Pancreas (tissue), 10 donors: ENCODE measurements at regions not wholly inside any gene's neighbourhood (a gene's known extent, or its start where the extent isn't known, plus 50 kb on each side); places are given as distances from the start of the nearest gene placed in this dataset.

Experiments
- ATAC-seq, 4 donors: fragments of 200-7000 bp; cut with Tn5 transposase; one replicate each; pipeline versions ENCODE4 v1.8.0 to v1.9.1; 2020; ENCODE audit warnings: mild to moderate bottlenecking in 4 of 4, moderate library complexity in 4 of 4
- DNase-seq, 6 donors: peaks; one replicate each; pipeline ENCODE4 v3.0.0-alpha.2; 2020
- FAIRE-seq: peaks from 2 replicates; lab custom pipeline; 2012; peaks lifted over from hg19 to GRCh38; lab: Jason Lieb, UNC
- H3K27ac ChIP-seq, 4 donors: fragments of 200-600 bp; sonication (generic); 1 replicate in 3 of 4; 2 replicates in 1 of 4; pipeline versions ENCODE4 v1.5.0 to v1.8.0; 2020
- H3K27me3 ChIP-seq, 4 donors: fragments of 200-600 bp; one replicate each; pipeline ENCODE4 v1.8.0; 2021
- H3K36me3 ChIP-seq, 3 donors: fragments of 200-600 bp; sonication (generic) in 1 of 3; one replicate each; pipeline versions ENCODE4 v1.5.0 to v1.8.0; 2020 to 2021
- H3K4me1 ChIP-seq, 3 donors: fragments of 200-600 bp; one replicate each; pipeline ENCODE4 v1.8.0; 2021
- H3K4me3 ChIP-seq, 4 donors: fragments of 200-600 bp; sonication (generic) in 2 of 4; one replicate each; pipeline versions ENCODE4 v1.5.0 to v1.8.0; 2020 to 2021
- H3K9me3 ChIP-seq, 4 donors: fragments of 200-600 bp; one replicate each; pipeline ENCODE4 v1.8.0; 2021
- WGBS, 2 donors: extraction: QIAGEN DNeasy Blood & Tissue Kit; methylation state at CpG; one replicate each; pipeline ENCODE4 v1.1.7; 2013; 5-methylcytosine and 5-hydroxymethylcytosine counted together
- intact Hi-C, 3 donors: fragments of 100-400 bp; cut with DNase I; formaldehyde crosslinking; loops; one replicate each; pipeline versions ENCODE4 v1.11.1 to v1.14.2; 2022
- TF ChIP-seq, protein P1 (sequence below), 4 donors: fragments of 200-600 bp; sonication (generic) in 3 of 4; IDR thresholded peaks; one replicate each; pipeline versions ENCODE4 v1.5.0 to v1.8.0; 2021; ENCODE audit warnings: antibody characterized with exemption in 4 of 4
- donor health status: healthy with polysubstance abuse.
- donor health status: DM: no; HTN: no; CAD: no; lungs with moderate emphysema.
- donor health status: DM: no; HTN: no; CAD: no.
- donor health status: control.
- donor health status: control.
- donor health status: Bipolar disorder and iron deficiency.
- donor health status: DM: yes; HTN: yes; CAD: no.
- donor health status: DM: no; HTN: no; CAD: no.
- donor health status: DM: no; HTN: no; CAD: no.
- donor health status: DM: yes; HTN: yes; CAD: no.

DNA sequence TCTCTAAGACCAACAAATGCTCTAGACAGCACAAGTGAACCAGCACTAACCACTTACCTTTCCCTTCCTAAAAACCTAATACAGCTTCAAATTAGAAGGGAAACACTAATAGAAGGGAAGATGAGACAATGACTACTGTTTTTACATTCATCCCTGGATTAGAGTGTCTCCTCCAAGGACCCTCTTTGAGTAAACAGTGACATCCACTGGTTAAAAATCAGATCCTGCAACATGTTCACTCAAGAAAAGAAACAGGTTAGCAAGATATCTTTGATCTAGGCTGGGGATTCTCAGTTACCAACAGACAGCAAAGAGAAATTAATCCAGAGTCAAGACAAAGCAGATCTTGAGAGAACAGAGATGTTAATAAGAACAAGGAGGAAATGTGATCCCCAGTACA is 177.7 kb upstream of the GHITM start:
- intact Hi-C loops: no loop called here
- DNase-seq: no peak
- TF ChIP-seq, protein P1, sequence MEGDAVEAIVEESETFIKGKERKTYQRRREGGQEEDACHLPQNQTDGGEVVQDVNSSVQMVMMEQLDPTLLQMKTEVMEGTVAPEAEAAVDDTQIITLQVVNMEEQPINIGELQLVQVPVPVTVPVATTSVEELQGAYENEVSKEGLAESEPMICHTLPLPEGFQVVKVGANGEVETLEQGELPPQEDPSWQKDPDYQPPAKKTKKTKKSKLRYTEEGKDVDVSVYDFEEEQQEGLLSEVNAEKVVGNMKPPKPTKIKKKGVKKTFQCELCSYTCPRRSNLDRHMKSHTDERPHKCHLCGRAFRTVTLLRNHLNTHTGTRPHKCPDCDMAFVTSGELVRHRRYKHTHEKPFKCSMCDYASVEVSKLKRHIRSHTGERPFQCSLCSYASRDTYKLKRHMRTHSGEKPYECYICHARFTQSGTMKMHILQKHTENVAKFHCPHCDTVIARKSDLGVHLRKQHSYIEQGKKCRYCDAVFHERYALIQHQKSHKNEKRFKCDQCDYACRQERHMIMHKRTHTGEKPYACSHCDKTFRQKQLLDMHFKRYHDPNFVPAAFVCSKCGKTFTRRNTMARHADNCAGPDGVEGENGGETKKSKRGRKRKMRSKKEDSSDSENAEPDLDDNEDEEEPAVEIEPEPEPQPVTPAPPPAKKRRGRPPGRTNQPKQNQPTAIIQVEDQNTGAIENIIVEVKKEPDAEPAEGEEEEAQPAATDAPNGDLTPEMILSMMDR (IDR thresholded peaks at IDR 0.05): no peak
- H3K4me1 ChIP-seq: no peaks in the 10 kb centered on the region
- H3K36me3 ChIP-seq: no peaks in the 10 kb centered on the region
- H3K27me3 ChIP-seq: no peaks in the 10 kb centered on the region
- FAIRE-seq: no peak
- no peak for ATAC-seq
- no peaks in the 10 kb centered on the region for H3K9me3 ChIP-seq
- H3K27ac ChIP-seq: no peak overlapping the region
- no peak overlapping the region for H3K4me3 ChIP-seq

DNA sequence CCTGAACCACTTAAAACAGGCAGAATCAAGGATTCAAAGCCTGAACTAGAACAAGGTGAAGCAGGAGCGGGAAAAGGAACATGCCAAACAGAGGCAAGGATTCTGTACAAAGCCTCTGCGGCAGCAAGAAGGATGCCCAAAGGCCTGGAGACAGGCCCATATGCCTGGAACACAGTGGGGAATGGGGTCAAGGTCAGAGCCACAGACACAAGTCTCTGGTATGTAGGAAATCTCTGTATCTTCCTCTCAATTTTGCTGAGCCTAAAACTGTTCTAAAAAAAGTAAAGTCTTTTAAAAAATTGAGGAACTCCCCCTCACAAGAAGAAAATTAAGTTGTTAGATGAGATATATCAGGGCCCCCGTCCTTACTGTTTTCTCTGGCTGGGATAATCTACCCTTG is 175.9 kb upstream of the GHITM start:
- WGBS, 2 donors: 77 to 86% methylated on average over 3 of the region's 3 CpGs
- Histone ChIP-seq H3K9me3 (no peaks in the 10 kb centered on the region), H3K27ac (no peak overlapping the region), H3K36me3 (no peaks in the 10 kb centered on the region), H3K4me3 (no peak overlapping the region), H3K4me1 (no peaks in the 10 kb centered on the region), H3K27me3 (no peaks in the 10 kb centered on the region)
- no peak for DNase-seq
- no peak for ATAC-seq
- FAIRE-seq: no peak
- intact Hi-C loops: no loop called here
- TF ChIP-seq, protein P1 (IDR thresholded peaks at IDR 0.05): no peak

DNA sequence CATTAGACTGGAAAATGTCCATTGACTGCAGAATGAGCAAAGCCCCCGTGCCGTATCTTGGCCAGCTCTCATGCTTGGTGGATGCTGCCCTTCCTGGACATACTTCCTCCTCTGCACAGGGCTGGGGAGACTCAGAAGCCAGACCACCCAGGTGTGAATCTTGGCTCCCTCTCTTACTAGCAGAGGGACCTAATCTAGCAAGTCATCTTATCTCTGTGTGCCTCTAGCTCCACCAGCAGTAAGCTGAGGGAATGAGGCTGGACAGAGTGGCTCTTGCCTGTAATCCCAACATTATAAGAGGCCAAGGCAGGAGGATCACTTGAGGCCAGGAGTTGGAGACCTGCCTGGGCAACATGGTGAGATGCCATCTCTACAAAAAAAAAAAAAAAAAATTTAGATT is 173.8 kb upstream of the GHITM start:
- no peaks in the 10 kb centered on the region for H3K36me3 ChIP-seq
- H3K4me1 ChIP-seq: no peaks in the 10 kb centered on the region
- FAIRE-seq: no peak
- intact Hi-C loops: no loop called here
- no peaks in the 10 kb centered on the region for H3K27me3 ChIP-seq
- no peaks in the 10 kb centered on the region for H3K9me3 ChIP-seq
- no peak overlapping the region for H3K4me3 ChIP-seq
- H3K27ac ChIP-seq: no peak overlapping the region
- TF ChIP-seq, protein P1 (IDR thresholded peaks at IDR 0.05): no peak
- ATAC-seq: no peak
- DNase-seq: no peak
- 63 to 70% methylated on average over 2 of the region's 2 CpGs for WGBS, 2 donors

DNA sequence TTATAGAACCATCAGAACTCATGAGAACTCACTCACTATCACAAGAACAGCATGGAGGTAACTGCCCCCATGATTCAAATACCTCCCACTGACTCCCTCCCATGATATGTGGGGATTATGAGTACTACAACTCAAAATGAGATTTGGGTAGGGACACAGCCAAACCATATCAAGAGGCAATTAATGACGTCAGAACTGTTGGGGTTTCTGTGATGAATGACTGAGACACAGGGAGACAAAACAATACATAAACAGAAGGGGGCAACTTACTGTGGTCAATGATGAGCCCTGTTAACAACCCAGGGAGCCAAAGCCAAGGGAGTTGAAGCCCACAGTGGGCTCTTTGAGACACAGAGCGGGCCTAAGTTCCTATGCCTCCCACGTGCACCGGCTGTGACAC is 171.3 kb upstream of the GHITM start:
- H3K27ac ChIP-seq: no peak overlapping the region
- DNase-seq (no peak), ATAC-seq (no peak), FAIRE-seq (no peak)
- TF ChIP-seq, protein P1 (IDR thresholded peaks at IDR 0.05): no peak
- no peak overlapping the region for H3K4me3 ChIP-seq
- 71 to 78% methylated on average over 4 of the region's 4 CpGs for WGBS, 2 donors
- H3K27me3 ChIP-seq: no peaks in the 10 kb centered on the region
- H3K9me3 ChIP-seq: no peaks in the 10 kb centered on the region
- H3K36me3 ChIP-seq: no peaks in the 10 kb centered on the region
- H3K4me1 ChIP-seq: no peaks in the 10 kb centered on the region
- intact Hi-C loops: no loop called here

DNA sequence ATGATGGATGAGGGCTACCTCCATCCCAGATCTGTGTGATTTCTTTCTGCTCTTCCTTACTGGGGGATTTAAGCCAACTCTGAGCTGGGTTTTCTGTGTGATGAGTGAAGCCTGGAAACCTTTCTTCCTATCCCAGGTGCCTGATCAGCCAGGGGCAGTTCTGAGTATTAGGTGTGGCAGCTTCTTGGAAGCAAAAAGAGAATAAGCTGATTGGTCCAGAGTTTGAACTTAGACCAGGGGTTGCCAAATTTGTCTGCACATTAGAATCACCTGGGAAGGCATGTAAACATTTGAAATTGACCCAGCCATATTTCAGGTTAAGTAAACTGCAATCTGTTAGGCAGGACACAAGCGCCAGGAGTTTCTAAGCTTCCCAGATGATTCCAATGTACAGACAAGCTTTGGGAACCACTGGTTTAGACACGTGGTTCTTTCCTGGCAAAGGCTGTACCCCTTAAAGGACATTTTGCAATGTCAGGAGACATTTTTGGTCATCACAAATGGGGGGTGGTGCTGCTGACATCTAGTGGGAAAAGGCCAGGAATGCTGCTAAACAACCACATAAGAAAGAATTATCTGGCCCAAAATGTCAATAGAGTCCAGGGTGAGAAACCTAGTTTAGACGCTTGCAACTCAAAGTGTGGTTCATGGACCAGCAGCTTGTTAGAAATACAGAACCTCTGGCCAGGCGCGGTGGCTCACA is 160.5 kb upstream of the GHITM start:
- no peak for ATAC-seq
- DNase-seq: no peak

More for the DNA sequence above, 160.5 kb upstream of the GHITM start:
- H3K27me3 ChIP-seq: no peaks in the 10 kb centered on the region
- no peak for FAIRE-seq
- H3K9me3 ChIP-seq: no peaks in the 10 kb centered on the region
- 61% methylated on average over 5 of the region's 5 CpGs for WGBS, 2 donors
- TF ChIP-seq, protein P1 (IDR thresholded peaks at IDR 0.05): no peak
- no peak overlapping the region for H3K4me3 ChIP-seq
- no peaks in the 10 kb centered on the region for H3K4me1 ChIP-seq
- intact Hi-C loops: no loop called here
- no peaks in the 10 kb centered on the region for H3K36me3 ChIP-seq
- no peak overlapping the region for H3K27ac ChIP-seq
